ENCODE measurements at regions not wholly inside any gene's neighbourhood (a gene's known extent, or its start where the extent isn't known, plus 50 kb on each side); places are given as distances from the start of the nearest gene placed in this dataset.
A peak's percentile ranks its signal among the peaks of the same experiment; 100 is the strongest.

- H3K14ac ChIP-seq (ENCODE audit: low read length): no peak overlapping the region
- H3K79me2 ChIP-seq (ENCODE audit: control insufficient read depth, insufficient read depth, low read length, poor library complexity): no peaks in the 10 kb centered on the region
- H3K4me3 ChIP-seq (ENCODE audit: low read depth, low read length): no peak overlapping the region
- no peak overlapping the region for H2BK5ac ChIP-seq (ENCODE audit: low read depth, low read length, poor library complexity)
- H3K4ac ChIP-seq (ENCODE audit: low read depth, low read length): no peak overlapping the region
- no peak overlapping the region for H3K23ac ChIP-seq (ENCODE audit: low read length)
- no peaks in the 10 kb centered on the region for H3K27me3 ChIP-seq (ENCODE audit: insufficient read depth, low read length)
- no peak overlapping the region for H4K91ac ChIP-seq (ENCODE audit: low read depth, low read length)
- no peak overlapping the region for H4K12ac ChIP-seq (ENCODE audit: low read depth, low read length)
- no peak overlapping the region for H3K4me2 ChIP-seq (ENCODE audit: low read length)
- no peak overlapping the region for H3K9ac ChIP-seq (ENCODE audit: low read length)
- WGBS (ENCODE audit: extremely low coverage, insufficient coverage, insufficient read length): no CpG with 5 or more reads among the region's 1 CpG
- no peaks in the 10 kb centered on the region for H3K9me3 ChIP-seq (ENCODE audit: insufficient read depth, low read depth, low read length)
- peaks cover 19% of the 10 kb centered on the region for H3K79me1 ChIP-seq (ENCODE audit: low read length)
- no peak overlapping the region for H2BK120ac ChIP-seq (ENCODE audit: insufficient read depth, low read length, poor library complexity)
- no peak for DNase-seq
- no peak overlapping the region for H2AFZ ChIP-seq (ENCODE audit: insufficient read depth, low read length, poor library complexity)
- H2BK12ac ChIP-seq (ENCODE audit: low read length): no peak overlapping the region
- H2AK5ac ChIP-seq (ENCODE audit: low read length): no peak overlapping the region
- peaks cover 8 to 25% of the 10 kb centered on the region in 2 experiments for H3K4me1 ChIP-seq (ENCODE audit: control insufficient read depth in 1 of 2, insufficient read depth in 2 of 2, low read length in 2 of 2)
- H3K36me3 ChIP-seq (ENCODE audit: control insufficient read depth in 1 of 2, insufficient read depth in 2 of 2, low read length in 2 of 2): no peaks in the 10 kb centered on the region
- no peak overlapping the region for H3K18ac ChIP-seq (ENCODE audit: low read length)
- H4K8ac ChIP-seq (ENCODE audit: low read depth, low read length): no peak overlapping the region
- H3K27ac ChIP-seq (ENCODE audit: low read depth, low read length): peak overlapping the region; percentile 83
These were observed 350.2 kb downstream of the GATA3 start for GRCh38 chr10:8404721-8405120.

- WGBS (ENCODE audit: extremely low coverage, insufficient coverage, insufficient read length): no CpG with 5 or more reads among the region's 6 CpGs
- no peak overlapping the region for H3K4me2 ChIP-seq (ENCODE audit: low read length)
- H3K79me2 ChIP-seq (ENCODE audit: control insufficient read depth, insufficient read depth, low read length, poor library complexity): peaks cover 2% of the 10 kb centered on the region
- no peaks in the 10 kb centered on the region for H3K9me3 ChIP-seq (ENCODE audit: insufficient read depth, low read depth, low read length)
- peak overlapping the region; percentile 83 for H3K27ac ChIP-seq (ENCODE audit: low read depth, low read length)
- H2BK12ac ChIP-seq (ENCODE audit: low read length): no peak overlapping the region
- H4K91ac ChIP-seq (ENCODE audit: low read depth, low read length): no peak overlapping the region
- no peaks in the 10 kb centered on the region for H3K36me3 ChIP-seq (ENCODE audit: control insufficient read depth in 1 of 2, insufficient read depth in 2 of 2, low read length in 2 of 2)
- no peak overlapping the region for H3K14ac ChIP-seq (ENCODE audit: low read length)
- H4K12ac ChIP-seq (ENCODE audit: low read depth, low read length): no peak overlapping the region
- peaks cover 21% of the 10 kb centered on the region for H3K79me1 ChIP-seq (ENCODE audit: low read length)
- H2AFZ ChIP-seq (ENCODE audit: insufficient read depth, low read length, poor library complexity): no peak overlapping the region
- no peak overlapping the region for H2AK5ac ChIP-seq (ENCODE audit: low read length)
- H3K4ac ChIP-seq (ENCODE audit: low read depth, low read length): no peak overlapping the region
- no peak overlapping the region for H3K23ac ChIP-seq (ENCODE audit: low read length)
- H3K4me1 ChIP-seq (ENCODE audit: control insufficient read depth in 1 of 2, insufficient read depth in 2 of 2, low read length in 2 of 2): peaks cover 11 to 23% of the 10 kb centered on the region in 2 experiments
- H3K18ac ChIP-seq (ENCODE audit: low read length): no peak overlapping the region
- no peaks in the 10 kb centered on the region for H3K27me3 ChIP-seq (ENCODE audit: insufficient read depth, low read length)
- no peak overlapping the region for H2BK120ac ChIP-seq (ENCODE audit: insufficient read depth, low read length, poor library complexity)
- no peak overlapping the region for H4K8ac ChIP-seq (ENCODE audit: low read depth, low read length)
- no peak overlapping the region for H3K9ac ChIP-seq (ENCODE audit: low read length)
- no peak overlapping the region for H3K4me3 ChIP-seq (ENCODE audit: low read depth, low read length)
- no peak for DNase-seq
- no peak overlapping the region for H2BK5ac ChIP-seq (ENCODE audit: low read depth, low read length, poor library complexity)
These were observed 351.1 kb downstream of the GATA3 start for GRCh38 chr10:8405596-8405995.

- Histone ChIP-seq H3K79me2 (ENCODE audit: control insufficient read depth, insufficient read depth, low read length, poor library complexity) (peaks cover 7% of the 10 kb centered on the region), H4K12ac (ENCODE audit: low read depth, low read length) (no peak overlapping the region), H4K91ac (ENCODE audit: low read depth, low read length) (no peak overlapping the region), H3K4me3 (ENCODE audit: low read depth, low read length) (no peak overlapping the region), H3K27me3 (ENCODE audit: insufficient read depth, low read length) (no peaks in the 10 kb centered on the region), H3K23ac (ENCODE audit: low read length) (no peak overlapping the region), H2BK12ac (ENCODE audit: low read length) (no peak overlapping the region), H3K79me1 (ENCODE audit: low read length) (peaks cover 29% of the 10 kb centered on the region), H2AK5ac (ENCODE audit: low read length) (no peak overlapping the region), H3K18ac (ENCODE audit: low read length) (no peak overlapping the region), H3K14ac (ENCODE audit: low read length) (no peak overlapping the region), H3K4ac (ENCODE audit: low read depth, low read length) (no peak overlapping the region), H2AFZ (ENCODE audit: insufficient read depth, low read length, poor library complexity) (no peak overlapping the region), H3K9me3 (ENCODE audit: insufficient read depth, low read depth, low read length) (no peaks in the 10 kb centered on the region), H3K9ac (ENCODE audit: low read length) (no peak overlapping the region), H3K4me1 (ENCODE audit: control insufficient read depth in 1 of 2, insufficient read depth in 2 of 2, low read length in 2 of 2) (peaks cover 20 to 30% of the 10 kb centered on the region in 2 experiments), H3K36me3 (ENCODE audit: control insufficient read depth in 1 of 2, insufficient read depth in 2 of 2, low read length in 2 of 2) (no peaks in the 10 kb centered on the region), H2BK120ac (ENCODE audit: insufficient read depth, low read length, poor library complexity) (no peak overlapping the region), H3K27ac (ENCODE audit: low read depth, low read length) (peak overlapping the region; percentile 82), H2BK5ac (ENCODE audit: low read depth, low read length, poor library complexity) (no peak overlapping the region), H3K4me2 (ENCODE audit: low read length) (peak overlapping the region; percentile 28), H4K8ac (ENCODE audit: low read depth, low read length) (no peak overlapping the region)
- peak; percentile 82 to 94 for DNase-seq
These were observed 353.1 kb downstream of the GATA3 start for GRCh38 chr10:8407501-8408021.

- Histone ChIP-seq H4K91ac (ENCODE audit: low read depth, low read length) (peak overlapping the region; percentile 90), H3K27me3 (ENCODE audit: insufficient read depth, low read length) (no peaks in the 10 kb centered on the region)
These were observed 356.0 kb downstream of the GATA3 start for GRCh38 chr10:8410506-8410905.

More at GRCh38 chr10:8410506-8410905, 356.0 kb downstream of the GATA3 start:
- Histone ChIP-seq H3K4me1 (ENCODE audit: control insufficient read depth in 1 of 2, insufficient read depth in 2 of 2, low read length in 2 of 2) (peaks cover 17 to 22% of the 10 kb centered on the region in 2 experiments), H2BK120ac (ENCODE audit: insufficient read depth, low read length, poor library complexity) (peak overlapping the region; percentile 95), H3K36me3 (ENCODE audit: control insufficient read depth in 1 of 2, insufficient read depth in 2 of 2, low read length in 2 of 2) (no peaks in the 10 kb centered on the region), H2BK5ac (ENCODE audit: low read depth, low read length, poor library complexity) (peak overlapping the region; percentile 93), H4K8ac (ENCODE audit: low read depth, low read length) (peak overlapping the region; percentile 78), H3K4ac (ENCODE audit: low read depth, low read length) (peak overlapping the region; percentile 19), H2AK5ac (ENCODE audit: low read length) (peak overlapping the region; percentile 47), H3K23ac (ENCODE audit: low read length) (no peak overlapping the region), H3K18ac (ENCODE audit: low read length) (peak overlapping the region; percentile 80), H3K9me3 (ENCODE audit: insufficient read depth, low read depth, low read length) (no peaks in the 10 kb centered on the region), H3K9ac (ENCODE audit: low read length) (no peak overlapping the region), H3K27ac (ENCODE audit: low read depth, low read length) (peak overlapping the region; percentile 3), H3K79me2 (ENCODE audit: control insufficient read depth, insufficient read depth, low read length, poor library complexity) (peaks cover 7% of the 10 kb centered on the region), H4K12ac (ENCODE audit: low read depth, low read length) (no peak overlapping the region), H3K4me3 (ENCODE audit: low read depth, low read length) (no peak overlapping the region), H3K4me2 (ENCODE audit: low read length) (no peak overlapping the region), H3K79me1 (ENCODE audit: low read length) (peaks cover 29% of the 10 kb centered on the region), H2BK12ac (ENCODE audit: low read length) (peak overlapping the region; percentile 77), H3K14ac (ENCODE audit: low read length) (peak overlapping the region; percentile 82), H2AFZ (ENCODE audit: insufficient read depth, low read length, poor library complexity) (peak overlapping the region; percentile 6)
- DNase-seq: peak; percentile 86 to 93
- WGBS (ENCODE audit: extremely low coverage, insufficient coverage, insufficient read length): no CpG with 5 or more reads among the region's 3 CpGs
